Keratinocyte (primary cell): ENCODE measurements at regions not wholly inside any gene's neighbourhood (a gene's known extent, or its start where the extent isn't known, plus 50 kb on each side); places are given as distances from the start of the nearest gene placed in this dataset.

Experiments
- DNase-seq: peaks from one replicate; pipeline ENCODE4 v3.0.0-alpha.2; 2011; ENCODE audit warnings: low read depth, missing footprints, low spot score
- FAIRE-seq: peaks from 2 replicates; lab custom pipeline; 2011; peaks lifted over from hg19 to GRCh38; lab: Jason Lieb, UNC
- H2AFZ ChIP-seq: 2 replicates; pipeline ENCODE4 v1.6.0; 2012; ENCODE audit warnings: low read length, control low read depth, inconsistent platforms; ENCODE audit not compliant: control insufficient read depth
- H3K27ac ChIP-seq: 2 replicates; pipeline ENCODE4 v1.5.1; 2011; ENCODE audit warnings: low read length; ENCODE audit not compliant: control insufficient read depth, insufficient read depth
- H3K27me3 ChIP-seq: 3 replicates; pipeline ENCODE4 v1.6.0; 2011; ENCODE audit warnings: low read length; ENCODE audit not compliant: control insufficient read depth, insufficient read depth; ENCODE audit errors: extremely low read depth
- H3K36me3 ChIP-seq, 2 experiments: 2 replicates in 1 of 2; 3 replicates in 1 of 2; pipeline ENCODE4 v1.5.1; 2011; ENCODE audit warnings: low read length in 2 of 2, mild to moderate bottlenecking in 1 of 2; ENCODE audit not compliant: control insufficient read depth in 2 of 2, insufficient read depth in 2 of 2; ENCODE audit errors: extremely low read depth in 1 of 2
- H3K4me1 ChIP-seq: 3 replicates; pipeline ENCODE4 v1.5.1; 2011; ENCODE audit warnings: low read length; ENCODE audit not compliant: control insufficient read depth, insufficient read depth; ENCODE audit errors: extremely low read depth
- H3K4me2 ChIP-seq: 3 replicates; pipeline ENCODE4 v1.6.0; 2011; ENCODE audit warnings: low read depth, low read length; ENCODE audit not compliant: control insufficient read depth, insufficient read depth; ENCODE audit errors: extremely low read depth
- H3K4me3 ChIP-seq, 3 experiments: fragments of 200-600 bp in 1 of 3; sonication (generic) in 1 of 3; 2 replicates in 2 of 3; 3 replicates in 1 of 3; pipeline ENCODE4 v1.5.1; 2011 to 2016; ENCODE audit warnings: low read length in 3 of 3, mild to moderate bottlenecking in 3 of 3, control low read depth in 2 of 3, inconsistent platforms in 1 of 3, low read depth in 1 of 3, mixed read lengths in 1 of 3, mixed run types in 1 of 3, moderate library complexity in 1 of 3; ENCODE audit not compliant: control insufficient read depth in 2 of 3, insufficient read depth in 2 of 3; ENCODE audit errors: extremely low read depth in 1 of 3
- H3K79me2 ChIP-seq: 2 replicates; pipeline ENCODE4 v1.6.0; 2012; ENCODE audit warnings: low read length; ENCODE audit not compliant: control insufficient read depth, insufficient read depth
- H3K9ac ChIP-seq: 3 replicates; pipeline ENCODE4 v1.6.0; 2011; ENCODE audit warnings: low read length; ENCODE audit not compliant: control insufficient read depth, insufficient read depth; ENCODE audit errors: extremely low read depth
- H3K9me1 ChIP-seq: 3 replicates; pipeline ENCODE4 v1.6.0; 2011; ENCODE audit warnings: low read length; ENCODE audit not compliant: control insufficient read depth, insufficient read depth; ENCODE audit errors: extremely low read depth
- H3K9me3 ChIP-seq: 2 replicates; pipeline ENCODE4 v1.5.1; 2012; ENCODE audit warnings: low read depth, low read length; ENCODE audit not compliant: control insufficient read depth
- H4K20me1 ChIP-seq: 3 replicates; pipeline ENCODE4 v1.6.0; 2011; ENCODE audit warnings: low read length; ENCODE audit not compliant: control insufficient read depth, insufficient read depth; ENCODE audit errors: extremely low read depth
- EZH2 ChIP-seq: IDR thresholded peaks from one replicate; pipeline ENCODE4 v1.6.1; 2012; ENCODE audit warnings: inconsistent platforms, mild to moderate bottlenecking, low read length, moderate library complexity
- dilution Hi-C: fragments of 300-500 bp; cut with MboI; formaldehyde crosslinking; loops from one replicate; pipeline ENCODE4 v1.7.0; 2020; ENCODE audit warnings: low sequenced_read_pairs; ENCODE audit not compliant: extremely low pct_ligation_motif_present
- TF ChIP-seq, protein P1 (sequence below), 3 experiments: IDR thresholded peaks in 1 of 3; conservative IDR thresholded peaks in 1 of 3; optimal IDR thresholded peaks in 1 of 3; 2 replicates in 2 of 3; 3 replicates in 1 of 3; pipeline versions ENCODE3 to v1.5.1; 2011; ENCODE audit warnings: low read length in 3 of 3, mild to moderate bottlenecking in 3 of 3, moderate library complexity in 2 of 3, control low read depth in 1 of 3, inconsistent platforms in 1 of 3; ENCODE audit not compliant: insufficient read depth in 2 of 3; ENCODE audit errors: extremely low read depth in 1 of 3

DNA sequence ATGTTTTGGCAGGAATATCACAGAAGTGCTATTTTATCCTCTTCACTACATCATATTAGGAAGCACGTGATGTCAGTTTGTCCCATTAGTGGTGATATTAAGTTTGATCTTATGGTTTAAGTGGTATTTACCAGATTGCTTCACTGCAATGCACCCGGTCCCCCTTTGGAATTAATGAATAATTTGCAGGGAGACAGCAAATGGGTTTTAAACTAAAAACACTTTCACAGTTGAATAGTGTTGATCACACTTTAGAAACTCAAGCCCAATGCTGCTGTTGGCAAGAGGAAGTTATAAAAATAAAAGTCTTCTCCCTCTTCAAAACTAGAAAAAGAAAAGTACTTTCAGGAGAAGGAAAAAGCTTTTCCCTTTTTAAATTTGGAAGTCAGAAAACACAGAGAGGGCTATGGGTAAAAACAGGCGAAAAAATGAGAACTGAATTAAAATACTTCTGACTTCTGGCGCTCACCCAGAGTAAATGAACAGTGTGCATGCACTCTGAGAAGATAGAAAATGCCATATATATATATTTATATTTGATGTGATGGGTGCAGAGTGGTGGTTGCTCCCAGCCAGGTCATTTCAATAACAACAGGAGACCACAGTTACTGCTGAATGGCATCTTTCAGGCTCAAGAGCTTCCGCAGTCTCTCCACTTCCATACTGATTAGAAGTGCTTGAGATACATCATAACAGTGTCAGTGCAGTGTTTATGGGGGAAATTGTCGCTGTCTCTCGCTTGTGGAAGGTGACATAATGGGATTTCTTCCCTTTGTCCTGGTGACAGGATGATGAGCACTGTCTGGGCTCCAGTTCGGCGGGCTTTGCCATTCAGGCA lies 278.0 kb downstream of the ZSWIM6 start:
- Histone ChIP-seq H3K9me1 (no peaks in the 10 kb centered on the region), H2AFZ (no peak overlapping the region), H3K36me3 (no peaks in the 10 kb centered on the region), H3K4me2 (no peak overlapping the region), H3K27me3 (peaks cover 7% of the 10 kb centered on the region), H3K4me3 (no peak overlapping the region), H3K4me1 (peaks cover under 1% of the 10 kb centered on the region), H3K9ac (no peak overlapping the region), H3K9me3 (no peaks in the 10 kb centered on the region), H3K27ac (no peak overlapping the region), H3K79me2 (no peaks in the 10 kb centered on the region), H4K20me1 (no peaks in the 10 kb centered on the region)
- TF ChIP-seq, protein P1, sequence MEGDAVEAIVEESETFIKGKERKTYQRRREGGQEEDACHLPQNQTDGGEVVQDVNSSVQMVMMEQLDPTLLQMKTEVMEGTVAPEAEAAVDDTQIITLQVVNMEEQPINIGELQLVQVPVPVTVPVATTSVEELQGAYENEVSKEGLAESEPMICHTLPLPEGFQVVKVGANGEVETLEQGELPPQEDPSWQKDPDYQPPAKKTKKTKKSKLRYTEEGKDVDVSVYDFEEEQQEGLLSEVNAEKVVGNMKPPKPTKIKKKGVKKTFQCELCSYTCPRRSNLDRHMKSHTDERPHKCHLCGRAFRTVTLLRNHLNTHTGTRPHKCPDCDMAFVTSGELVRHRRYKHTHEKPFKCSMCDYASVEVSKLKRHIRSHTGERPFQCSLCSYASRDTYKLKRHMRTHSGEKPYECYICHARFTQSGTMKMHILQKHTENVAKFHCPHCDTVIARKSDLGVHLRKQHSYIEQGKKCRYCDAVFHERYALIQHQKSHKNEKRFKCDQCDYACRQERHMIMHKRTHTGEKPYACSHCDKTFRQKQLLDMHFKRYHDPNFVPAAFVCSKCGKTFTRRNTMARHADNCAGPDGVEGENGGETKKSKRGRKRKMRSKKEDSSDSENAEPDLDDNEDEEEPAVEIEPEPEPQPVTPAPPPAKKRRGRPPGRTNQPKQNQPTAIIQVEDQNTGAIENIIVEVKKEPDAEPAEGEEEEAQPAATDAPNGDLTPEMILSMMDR (optimal IDR thresholded peaks at IDR 0.05 in 1 of 3, IDR thresholded peaks at IDR 0.05 in 1 of 3, conservative IDR thresholded peaks at IDR 0.05 in 1 of 3; ENCODE audit: extremely low read depth in 1 of 3, insufficient read depth in 2 of 3, low read length in 3 of 3) = no peak
- TF ChIP-seq EZH2 = no peak
- FAIRE-seq (no peak), DNase-seq (no peak)
- dilution Hi-C loops = no loop called here

DNA sequence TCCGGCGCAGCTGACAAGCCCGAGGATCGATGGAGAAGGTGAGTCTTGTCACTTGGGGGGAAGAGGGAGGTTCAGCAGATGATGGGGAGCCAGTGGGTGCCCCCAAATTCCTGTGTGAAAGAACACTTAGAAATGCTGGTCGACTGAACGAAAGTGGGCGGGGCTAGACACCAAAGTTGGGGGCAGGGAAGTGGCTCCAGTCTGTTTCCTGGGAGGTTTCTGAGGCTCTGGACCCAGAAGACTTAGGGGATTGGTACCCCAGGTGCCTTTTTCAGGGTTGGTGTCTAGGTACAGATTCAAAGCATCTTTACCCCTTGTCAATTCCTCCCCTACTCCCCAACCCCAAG lies 278.6 kb downstream of the ZSWIM6 start:
- FAIRE-seq = no peak
- H3K4me2 ChIP-seq = no peak overlapping the region

More for the DNA sequence above, 278.6 kb downstream of the ZSWIM6 start:
- Histone ChIP-seq H3K36me3 (no peaks in the 10 kb centered on the region), H3K27ac (no peak overlapping the region), H3K4me3 (no peak overlapping the region), H3K79me2 (no peaks in the 10 kb centered on the region), H3K27me3 (peaks cover 7% of the 10 kb centered on the region), H4K20me1 (no peaks in the 10 kb centered on the region), H3K9ac (no peak overlapping the region), H3K9me3 (no peaks in the 10 kb centered on the region), H3K9me1 (no peaks in the 10 kb centered on the region), H3K4me1 (no peaks in the 10 kb centered on the region), H2AFZ (no peak overlapping the region)
- dilution Hi-C loops = no loop called here
- no peak for DNase-seq
- TF ChIP-seq, protein P1 (optimal IDR thresholded peaks at IDR 0.05 in 1 of 3, IDR thresholded peaks at IDR 0.05 in 1 of 3, conservative IDR thresholded peaks at IDR 0.05 in 1 of 3; ENCODE audit: extremely low read depth in 1 of 3, insufficient read depth in 2 of 3, low read length in 3 of 3) = no peak
- no peak for TF ChIP-seq EZH2
